ENCODE measurements at regions not wholly inside any gene's neighbourhood (a gene's known extent, or its start where the extent isn't known, plus 50 kb on each side); places are given as distances from the start of the nearest gene placed in this dataset.

DNA sequence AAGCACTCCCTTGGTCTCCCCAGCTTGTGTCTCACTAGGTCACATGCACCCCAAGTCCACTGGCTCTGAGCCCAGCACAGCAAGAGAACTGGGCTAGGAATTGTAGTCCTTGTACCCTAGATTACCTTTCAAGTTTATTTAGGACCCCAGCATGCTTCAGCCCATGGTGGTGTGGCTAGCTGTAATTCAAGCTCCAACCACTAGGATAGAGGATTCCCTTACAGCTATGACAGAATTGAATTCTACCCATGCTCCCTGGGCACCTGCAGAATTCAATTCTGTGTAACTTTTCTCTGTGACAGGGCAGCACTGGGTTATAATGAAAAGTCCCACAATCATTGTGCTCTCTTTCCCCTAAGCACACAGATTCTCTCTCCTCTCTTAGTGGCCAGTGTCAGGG lies 253.8 kb upstream of the DMD start:
- DNase-seq (ENCODE audit: low spot score) = no peak

DNA sequence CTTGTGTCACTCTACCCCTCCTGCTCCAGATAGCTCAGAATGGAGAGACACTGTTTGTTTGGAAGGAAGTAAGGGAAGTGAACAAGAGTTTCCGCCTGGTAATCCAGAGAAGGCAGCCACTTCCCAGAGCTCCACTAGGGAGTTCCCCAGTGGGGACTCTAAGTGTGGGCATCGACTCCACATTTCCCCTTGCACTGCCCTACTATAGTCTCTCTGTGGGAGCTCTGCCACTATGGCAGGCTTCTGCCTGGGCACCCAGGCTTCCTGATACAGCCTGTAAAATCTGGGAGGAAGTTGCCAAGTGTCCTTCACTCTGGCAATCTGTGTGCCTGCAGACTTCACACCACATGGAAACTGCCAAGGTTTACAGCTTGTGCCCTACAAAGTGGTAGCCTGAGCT lies 245.8 kb upstream of the DMD start:
- no peak for DNase-seq (ENCODE audit: low spot score)

DNA sequence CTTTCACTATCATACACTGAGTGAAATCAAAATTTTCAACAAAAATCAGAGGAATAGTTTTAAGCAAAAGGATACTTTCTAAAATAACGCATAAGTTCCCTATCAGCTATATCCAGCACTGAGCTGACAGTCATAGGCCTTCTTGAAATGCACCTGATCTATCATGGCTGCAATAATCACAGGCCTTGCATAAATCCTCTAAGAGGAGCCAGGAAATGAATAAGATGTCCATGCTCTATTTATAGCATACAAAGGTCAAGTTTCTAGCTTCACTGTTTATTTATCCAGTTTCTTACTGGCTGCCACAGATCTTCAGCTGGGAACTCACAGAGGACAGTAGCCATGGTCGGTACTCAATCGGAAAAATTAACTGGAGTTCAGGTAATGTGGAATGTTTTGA lies 235.9 kb upstream of the DMD start:
- no peak for DNase-seq (ENCODE audit: low spot score)

DNA sequence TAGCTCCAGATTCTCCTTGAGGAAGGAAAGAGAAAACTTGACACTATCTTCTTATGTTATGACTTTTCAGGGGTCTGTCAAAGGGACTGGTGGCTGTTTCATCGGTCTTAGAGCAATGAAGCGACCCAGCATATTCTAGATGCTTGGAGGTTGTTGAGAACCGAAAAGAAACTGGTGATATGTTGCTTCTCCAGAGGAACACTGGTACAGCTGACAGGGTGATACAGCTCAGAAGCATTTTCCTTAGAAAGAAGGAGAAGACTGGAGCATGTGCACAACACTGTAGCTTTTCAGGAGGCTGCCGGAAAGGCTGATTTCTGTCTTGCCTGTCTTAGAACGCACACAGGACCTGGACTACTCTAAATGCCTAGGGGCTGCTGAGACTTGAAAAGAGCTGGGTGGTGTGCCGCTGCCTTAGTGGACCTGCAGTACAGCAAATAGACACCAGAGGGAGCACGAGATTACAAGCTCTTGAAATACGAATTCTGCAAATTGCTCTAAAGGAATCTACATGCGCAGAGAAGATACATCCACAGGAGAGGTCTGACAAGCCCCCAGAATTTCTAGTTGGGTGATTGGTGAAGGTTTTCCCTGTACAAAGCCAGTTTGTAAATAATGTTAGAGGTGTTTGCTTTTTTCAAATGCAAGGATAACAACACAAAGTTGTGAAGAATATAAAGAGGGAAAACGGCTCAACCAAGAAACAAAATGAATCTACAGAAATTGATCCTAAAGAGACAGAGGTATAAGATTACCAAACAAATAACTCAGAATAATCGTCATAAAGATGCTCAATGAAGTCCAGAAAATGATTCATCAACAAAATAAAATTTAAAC lies 223.1 kb upstream of the DMD start:
- DNase-seq (ENCODE audit: low spot score) = peak; percentile 1

DNA sequence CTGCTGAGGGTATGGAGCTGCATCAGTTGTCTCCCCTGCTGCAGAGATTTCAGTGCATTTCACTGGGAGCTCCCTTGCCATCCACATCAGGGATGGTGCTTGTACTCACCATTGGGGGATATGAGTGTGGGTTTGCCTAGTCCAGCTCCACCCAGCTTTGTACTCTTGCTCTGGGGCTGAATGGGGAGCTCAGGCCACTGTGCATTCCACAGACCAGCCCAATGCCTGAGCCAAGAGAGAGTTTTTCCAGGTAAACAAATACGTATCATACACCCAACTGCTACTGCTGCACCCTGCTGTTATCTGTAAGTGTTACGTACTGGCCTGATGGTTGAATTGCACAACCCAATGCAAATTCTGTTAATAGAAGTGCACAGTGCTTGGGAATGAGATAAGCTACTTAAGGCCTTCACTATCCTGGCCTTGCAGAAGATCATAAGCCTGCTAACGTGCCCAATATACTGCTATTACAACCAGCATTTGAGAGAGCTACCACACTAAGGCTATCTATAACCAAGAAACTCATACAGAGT lies 205.0 kb upstream of the DMD start:
- no peak for DNase-seq (ENCODE audit: low spot score)

DNA sequence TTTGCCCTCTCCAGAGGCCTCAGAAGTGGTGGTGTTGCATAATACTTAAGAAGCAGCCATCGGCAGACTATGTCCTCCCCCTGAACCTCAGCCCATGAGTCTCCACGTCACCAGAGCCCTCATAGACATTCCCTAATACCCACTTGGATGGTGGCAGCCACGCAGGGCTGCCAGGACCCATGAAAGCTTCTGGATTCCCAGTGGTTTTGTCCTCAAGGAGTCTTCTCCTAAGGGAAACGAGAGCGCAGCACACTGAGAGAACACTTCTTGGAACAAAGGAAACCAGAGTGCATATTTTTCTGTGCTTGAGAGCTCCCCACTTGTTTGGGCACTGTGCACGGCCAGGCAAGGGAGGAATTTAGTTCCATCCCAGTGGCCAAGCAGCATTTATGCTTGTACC lies 204.1 kb upstream of the DMD start:
- DNase-seq (ENCODE audit: low spot score) = no peak

DNA sequence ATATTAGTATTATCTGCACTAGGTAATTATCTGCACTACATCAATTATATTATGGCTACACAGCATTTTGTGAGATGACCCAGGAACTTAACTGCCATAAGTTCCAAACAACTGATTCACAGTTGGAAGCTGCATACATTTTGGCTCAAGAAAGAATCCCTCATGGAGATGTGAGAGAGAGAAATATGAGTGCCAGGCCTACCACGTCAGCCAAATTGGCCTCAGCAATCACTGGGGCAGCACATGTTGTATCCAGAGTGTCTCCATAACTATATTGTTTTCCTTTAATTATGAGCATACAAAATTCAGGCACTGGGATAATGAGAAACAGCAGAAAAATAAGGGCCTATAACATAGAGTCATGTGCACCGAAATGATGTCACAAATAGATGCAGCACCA lies 174.2 kb upstream of the DMD start:
- DNase-seq (ENCODE audit: low spot score) = no peak

DNA sequence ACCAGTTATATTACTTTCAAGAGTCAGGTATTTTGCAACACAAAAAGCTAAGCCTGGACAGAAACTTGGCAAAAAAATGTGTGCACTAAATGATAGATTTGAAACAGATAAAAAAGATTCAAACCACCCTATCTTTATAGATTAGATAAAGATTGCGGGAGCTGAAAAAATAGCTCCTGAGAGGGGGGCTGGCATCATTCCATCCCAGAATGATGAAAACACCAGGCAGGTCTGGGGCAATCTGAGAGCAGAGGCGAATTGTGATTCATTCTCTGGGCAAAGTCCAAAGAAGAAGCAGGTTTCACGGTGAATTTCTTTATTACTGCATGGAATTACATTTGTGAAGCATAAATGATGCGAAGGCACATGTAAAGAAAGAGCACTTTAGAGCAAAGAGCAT lies 168.5 kb upstream of the DMD start:
- no peak for DNase-seq (ENCODE audit: low spot score)

DNA sequence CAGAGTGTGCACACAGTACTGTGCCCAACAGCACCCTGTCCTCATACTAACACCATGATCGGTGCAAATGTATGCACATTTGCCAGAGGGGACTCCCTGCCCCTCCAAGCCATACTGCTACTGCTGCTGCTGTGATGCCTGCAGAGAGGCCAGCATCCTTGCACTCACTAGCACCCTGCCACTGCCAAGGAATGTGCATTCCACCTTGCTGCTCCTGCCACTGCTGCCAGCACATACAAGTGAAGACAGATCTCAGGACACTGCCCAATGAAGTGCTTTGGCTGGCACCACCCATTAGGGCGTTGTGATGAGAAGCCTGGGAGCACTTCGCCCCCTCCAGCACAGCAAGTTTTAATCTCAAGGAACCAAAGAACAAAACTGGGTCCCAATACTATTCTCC lies 146.3 kb upstream of the DMD start:
- no peak for DNase-seq (ENCODE audit: low spot score)

DNA sequence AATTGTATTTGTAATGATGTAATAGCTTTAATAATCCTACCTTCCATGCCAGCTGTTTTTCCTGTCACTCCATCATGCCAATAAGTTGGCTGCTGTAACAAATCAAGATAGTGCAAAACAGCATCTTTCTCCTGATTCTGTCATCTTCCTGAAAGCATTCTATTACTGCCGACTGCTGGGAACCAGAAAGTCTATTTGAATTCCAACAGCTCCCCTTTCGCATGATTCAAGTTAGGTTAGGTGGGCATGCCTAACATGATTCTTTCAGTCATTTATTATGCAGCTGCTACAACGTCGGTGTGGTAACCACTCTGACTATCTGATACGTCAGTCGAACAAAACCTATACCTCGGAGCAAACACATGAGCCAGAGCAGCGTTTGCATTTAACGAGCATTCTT lies 127.9 kb upstream of the DMD start:
- DNase-seq (ENCODE audit: low spot score) = no peak

DNA sequence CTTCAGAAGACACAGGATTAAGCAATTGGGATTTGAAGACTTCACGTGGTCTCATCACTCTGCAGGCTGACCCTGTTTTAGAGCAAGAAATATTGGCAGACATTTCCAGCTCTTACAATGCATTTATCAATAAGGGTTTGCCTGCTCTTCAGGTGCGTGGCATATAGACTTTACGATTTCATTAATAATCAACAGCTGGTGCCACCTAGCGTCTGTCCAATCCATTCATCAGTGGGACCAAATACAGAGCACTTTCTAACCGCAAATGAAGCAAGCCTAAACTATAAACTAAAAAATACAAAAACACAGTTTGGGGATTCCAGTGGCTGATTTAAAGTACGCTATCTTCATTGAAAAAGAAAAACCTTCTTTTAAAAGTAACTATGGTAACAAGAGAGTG lies 125.4 kb upstream of the DMD start:
- no peak for DNase-seq (ENCODE audit: low spot score)

DNA sequence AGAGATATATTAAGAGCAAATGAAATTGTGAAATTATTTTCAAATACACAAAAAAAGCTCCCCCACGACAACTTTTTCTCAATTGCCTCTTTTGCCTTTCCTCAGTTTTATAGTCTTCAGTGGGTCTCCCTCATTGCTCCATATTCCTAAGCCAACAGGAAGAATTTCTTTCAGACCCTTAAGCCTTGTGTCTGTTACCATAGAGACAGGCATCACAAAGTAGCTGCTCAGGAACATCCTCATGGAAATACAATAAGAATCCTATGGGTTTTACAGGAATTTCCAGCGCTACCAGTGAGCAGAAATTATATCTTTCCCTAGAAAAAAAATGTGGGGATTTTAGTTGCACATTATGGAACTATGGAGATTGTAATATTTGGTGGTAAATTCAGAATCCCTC lies 121.9 kb upstream of the DMD start:
- DNase-seq (ENCODE audit: low spot score) = no peak

DNA sequence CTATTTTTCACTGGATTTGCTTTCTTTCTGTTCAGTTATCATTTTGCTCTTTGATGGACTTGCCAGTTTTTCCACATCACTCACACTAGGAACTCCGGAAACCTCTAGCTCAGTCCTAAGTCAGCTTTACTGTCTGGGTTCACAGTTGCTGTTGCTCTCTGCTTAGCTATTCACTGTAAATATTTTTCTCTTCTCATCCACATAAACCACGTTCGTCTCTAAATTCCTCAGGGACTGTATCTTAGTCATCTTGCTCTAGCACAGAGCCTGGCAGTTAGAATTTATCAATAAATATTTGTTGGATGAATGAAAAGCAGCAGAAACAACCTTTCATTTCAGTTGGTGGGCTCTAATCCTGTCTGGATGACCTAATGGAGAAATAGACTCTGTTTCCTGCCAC lies 119.4 kb upstream of the DMD start:
- DNase-seq (ENCODE audit: low spot score) = no peak

DNA sequence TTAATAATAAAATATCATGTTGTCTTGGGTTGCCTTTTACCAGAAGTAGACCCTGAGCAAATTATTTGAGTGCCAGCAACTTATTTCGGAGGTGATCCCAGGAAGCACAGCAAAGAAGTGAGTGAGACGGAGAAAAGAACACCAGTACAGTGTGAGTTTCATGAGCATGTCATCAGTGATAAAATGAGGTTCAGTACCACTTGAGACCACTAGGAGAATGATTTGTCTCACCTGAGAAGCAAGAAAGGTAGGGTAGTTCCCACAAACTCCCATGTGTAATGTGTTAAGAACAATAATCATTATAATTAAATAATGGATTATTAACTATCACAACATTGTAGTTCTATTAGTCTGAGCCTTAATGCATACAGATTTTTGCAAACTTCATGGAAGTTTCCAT lies 112.8 kb upstream of the DMD start:
- no peak for DNase-seq (ENCODE audit: low spot score)

DNA sequence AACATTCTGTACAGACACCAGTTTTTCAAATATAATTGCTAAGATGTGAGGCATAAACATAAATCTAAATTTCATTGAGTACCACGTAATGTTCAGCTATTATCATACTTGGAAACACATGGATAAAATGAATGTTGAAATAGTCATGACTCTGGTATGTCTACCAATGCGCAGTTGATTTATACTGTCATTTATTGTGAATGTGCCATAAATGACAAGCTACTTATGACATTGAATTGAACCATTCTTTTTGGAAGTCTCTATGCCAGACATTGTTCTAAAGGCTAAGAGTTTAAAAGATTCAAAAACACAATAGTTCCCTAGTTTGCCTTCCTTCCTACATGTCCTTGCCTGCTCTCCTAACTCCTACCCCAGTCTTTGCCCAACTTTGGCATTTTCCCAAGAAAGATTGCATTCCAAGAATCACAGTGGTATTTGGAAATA lies 96.6 kb upstream of the DMD start:
- no peak for DNase-seq (ENCODE audit: low spot score)

DNA sequence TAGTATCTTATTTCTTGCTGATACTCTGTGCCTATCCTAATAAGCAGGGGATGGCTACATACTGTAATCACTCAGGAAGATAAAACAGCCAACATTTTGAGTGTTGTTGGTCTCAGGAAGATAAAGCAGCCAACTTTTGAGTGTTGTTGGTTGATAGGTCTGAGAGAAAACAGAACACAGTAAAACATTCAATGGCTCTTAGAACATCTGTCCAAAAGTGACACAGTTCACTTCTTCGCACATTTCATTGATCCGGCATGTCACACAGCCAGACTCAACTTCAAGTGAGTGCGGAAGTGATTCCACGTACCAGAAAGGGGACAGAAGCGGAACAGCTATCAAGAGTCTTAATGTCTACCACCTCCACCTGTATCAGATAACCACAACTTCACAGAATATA lies 87.3 kb upstream of the DMD start:
- no peak for DNase-seq (ENCODE audit: low spot score)

DNA sequence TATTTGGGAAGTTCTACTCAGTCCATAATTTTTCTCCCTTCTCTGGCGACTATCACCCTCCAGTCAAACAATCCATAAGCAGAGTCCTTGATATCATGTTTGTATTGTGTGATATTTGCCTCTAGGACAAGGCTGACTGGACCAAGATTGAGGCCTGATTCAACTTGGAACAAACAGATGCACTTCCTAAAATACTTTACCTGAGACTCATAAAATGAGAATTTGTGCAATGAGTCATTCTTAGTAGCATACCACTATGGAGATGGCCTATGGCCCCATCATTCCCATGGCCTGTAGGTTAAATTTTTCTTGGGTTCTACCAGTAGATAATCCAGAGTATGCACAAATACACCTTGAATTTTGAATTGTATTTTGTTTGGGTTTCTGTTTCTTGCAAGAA lies 74.2 kb upstream of the DMD start:
- no peak for DNase-seq (ENCODE audit: low spot score)

DNA sequence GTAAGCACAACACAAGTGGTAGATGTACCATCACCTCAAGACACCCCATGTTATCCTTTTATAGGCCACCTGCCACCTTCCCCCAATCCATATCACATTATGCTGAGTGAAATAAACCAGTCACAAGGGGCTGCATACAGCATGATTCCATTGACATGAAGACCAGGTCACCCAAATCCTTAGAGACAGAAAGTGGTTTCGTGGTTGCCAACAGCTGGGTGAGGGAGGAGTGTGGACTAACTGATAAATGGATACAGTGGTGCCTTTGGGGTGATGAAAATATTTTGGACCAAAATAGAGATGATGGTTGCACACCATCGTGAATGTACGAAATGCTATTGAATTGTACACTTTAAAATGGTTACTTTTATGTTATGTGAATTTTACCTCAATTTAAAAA lies 65.7 kb upstream of the DMD start:
- no peak for DNase-seq (ENCODE audit: low spot score)

DNA sequence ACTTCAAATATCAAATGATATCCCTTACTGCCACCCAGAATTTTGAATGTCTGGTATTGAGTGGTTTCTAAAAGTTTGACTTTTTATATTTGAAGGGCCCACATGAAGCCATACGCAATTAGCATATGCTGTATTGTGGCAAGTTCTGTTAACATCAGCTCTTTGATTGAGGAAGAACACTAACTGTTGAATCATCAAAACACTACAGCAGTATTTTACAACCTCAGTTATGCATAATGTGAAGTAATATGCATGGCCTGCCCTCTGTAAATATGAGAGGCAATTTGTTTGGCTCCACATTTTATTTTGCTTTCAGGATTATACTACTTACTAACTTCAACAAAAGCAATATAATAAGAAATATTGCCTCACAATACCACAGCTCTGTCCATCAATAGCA lies 62.2 kb upstream of the DMD start:
- no peak for DNase-seq (ENCODE audit: low spot score)

DNA sequence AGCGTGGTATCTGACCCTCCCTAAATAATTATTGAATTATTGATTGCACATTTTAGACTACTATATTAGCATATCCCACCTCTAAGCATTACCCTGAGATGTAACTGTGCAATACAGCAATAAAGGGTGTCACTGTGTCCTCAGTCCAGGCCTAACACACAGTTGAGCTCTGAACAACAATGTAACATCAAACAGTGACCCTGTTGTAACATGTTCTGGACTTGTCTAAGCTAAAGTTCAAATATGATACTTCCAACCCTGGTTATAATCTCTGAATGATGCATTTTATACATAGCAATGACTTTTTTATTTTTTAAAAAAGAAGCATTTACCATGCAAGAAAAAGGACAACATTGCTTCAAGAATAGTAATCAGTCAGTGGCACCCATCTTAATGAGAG lies 61.6 kb upstream of the DMD start:
- no peak for DNase-seq (ENCODE audit: low spot score)
